GM18951 (cell line): ENCODE measurements at regions not wholly inside any gene's neighbourhood (a gene's known extent, or its start where the extent isn't known, plus 50 kb on each side); places are given as distances from the start of the nearest gene placed in this dataset.

ENCODE experiments used
- POLR2A ChIP-seq: IDR thresholded peaks from 4 replicates; pipeline ENCODE4 v1.6.1; 2011; ENCODE audit warnings: mild to moderate bottlenecking; ENCODE audit not compliant: insufficient read length, insufficient read depth; ENCODE audit errors: extremely low read depth
- in situ Hi-C: fragments of 300-500 bp; cut with MboI; formaldehyde crosslinking; loops from one replicate; pipeline ENCODE4 v1.12.0; 2022; ENCODE audit warnings: low sequenced_read_pairs, mixed read lengths, inconsistent platforms; ENCODE audit not compliant: unreplicated experiment

GRCh38 chr2:16009560-16009959 lies 69.2 kb downstream of the MYCN start:
- in situ Hi-C loops: no loop called here
- no peak for TF ChIP-seq POLR2A

GRCh38 chr2:16008856-16009255 lies 68.5 kb downstream of the MYCN start:
- in situ Hi-C loops: no loop called here
- no peak for TF ChIP-seq POLR2A

- TF ChIP-seq POLR2A: no peak
- in situ Hi-C loops: no loop called here
Measured at GRCh38 chr2:16008331-16008850, 68.0 kb downstream of the MYCN start.

GRCh38 chr2:16007167-16007934 lies 67.0 kb downstream of the MYCN start:
- in situ Hi-C loops: no loop called here
- no peak for TF ChIP-seq POLR2A

GRCh38 chr2:16006537-16007166 lies 66.3 kb downstream of the MYCN start:
- in situ Hi-C loops: no loop called here
- no peak for TF ChIP-seq POLR2A

GRCh38 chr2:16005816-16006536 lies 65.6 kb downstream of the MYCN start:
- in situ Hi-C loops: no loop called here
- no peak for TF ChIP-seq POLR2A

GRCh38 chr2:16005389-16005788 lies 65.0 kb downstream of the MYCN start:
- TF ChIP-seq POLR2A: no peak
- in situ Hi-C loops: no loop called here

- in situ Hi-C loops: no loop called here
- TF ChIP-seq POLR2A: no peak
Measured at GRCh38 chr2:16003809-16004208, 63.5 kb downstream of the MYCN start.

- in situ Hi-C loops: no loop called here
- TF ChIP-seq POLR2A: no peak
Measured at GRCh38 chr2:16003152-16003551, 62.8 kb downstream of the MYCN start.

- in situ Hi-C loops: no loop called here
Measured at GRCh38 chr2:16002575-16002974, 62.2 kb downstream of the MYCN start.

GRCh38 chr2:16002144-16002543 lies 61.8 kb downstream of the MYCN start:
- in situ Hi-C loops: no loop called here
- TF ChIP-seq POLR2A: no peak

More at GRCh38 chr2:16002575-16002974, 62.2 kb downstream of the MYCN start:
- TF ChIP-seq POLR2A: no peak

GRCh38 chr2:16000642-16001041 lies 60.3 kb downstream of the MYCN start:
- in situ Hi-C loops: no loop called here
- no peak for TF ChIP-seq POLR2A

GRCh38 chr2:15999596-16000469 lies 59.5 kb downstream of the MYCN start:
- in situ Hi-C loops: no loop called here
- TF ChIP-seq POLR2A: no peak

GRCh38 chr2:15997728-15998280 lies 57.5 kb downstream of the MYCN start:
- in situ Hi-C loops: no loop called here
- TF ChIP-seq POLR2A: no peak
